ENCODE measurements at regions not wholly inside any gene's neighbourhood (a gene's known extent, or its start where the extent isn't known, plus 50 kb on each side); places are given as distances from the start of the nearest gene placed in this dataset.
"Not testable (repeated sequence)": the region's sequence is repeated elsewhere in the genome, so short reads cannot be mapped to it uniquely, and the experiment has no call there.

GRCh38 chr1:37184789-37185188, 150.5 kb upstream of the GRIK3 start:
- TF ChIP-seq CTCF (IDR thresholded peaks at IDR 0.05; ENCODE audit: low read depth, low read length), result no peak

GRCh38 chr1:37186246-37186756, 152.0 kb upstream of the GRIK3 start:
- no peak for DNase-seq (ENCODE audit: extremely low read depth, low read depth)
- TF ChIP-seq CTCF (IDR thresholded peaks at IDR 0.05; ENCODE audit: low read depth, low read length), result no peak

More at GRCh38 chr1:37184789-37185188, 150.5 kb upstream of the GRIK3 start:
- DNase-seq (ENCODE audit: extremely low read depth, low read depth), result no peak

- no peak for TF ChIP-seq CTCF (IDR thresholded peaks at IDR 0.05; ENCODE audit: low read depth, low read length)
- DNase-seq (ENCODE audit: extremely low read depth, low read depth), result no peak
These were observed 154.8 kb upstream of the GRIK3 start for GRCh38 chr1:37189111-37189510.

- DNase-seq (ENCODE audit: extremely low read depth, low read depth), result no peak
- TF ChIP-seq CTCF (IDR thresholded peaks at IDR 0.05; ENCODE audit: low read depth, low read length), result no peak
These were observed 163.1 kb upstream of the GRIK3 start for GRCh38 chr1:37197411-37197810.

GRCh38 chr1:37214305-37214704, 180.0 kb upstream of the GRIK3 start:
- not testable (repeated sequence) for DNase-seq (ENCODE audit: extremely low read depth, low read depth)

GRCh38 chr1:37233606-37234005, 199.3 kb upstream of the GRIK3 start:
- DNase-seq (ENCODE audit: extremely low read depth, low read depth), result no peak
- TF ChIP-seq CTCF (IDR thresholded peaks at IDR 0.05; ENCODE audit: low read depth, low read length), result no peak

GRCh38 chr1:37234941-37235418, 200.7 kb upstream of the GRIK3 start:
- DNase-seq (ENCODE audit: extremely low read depth, low read depth), result no peak
- TF ChIP-seq CTCF (IDR thresholded peaks at IDR 0.05; ENCODE audit: low read depth, low read length), result no peak

GRCh38 chr1:37237948-37238347, 203.6 kb upstream of the GRIK3 start:
- no peak for DNase-seq (ENCODE audit: extremely low read depth, low read depth)

More at GRCh38 chr1:37237948-37238347, 203.6 kb upstream of the GRIK3 start:
- TF ChIP-seq CTCF (IDR thresholded peaks at IDR 0.05; ENCODE audit: low read depth, low read length), result no peak
